Trophoblast cell (in vitro differentiated cells and primary cell): ENCODE measurements at regions not wholly inside any gene's neighbourhood (a gene's known extent, or its start where the extent isn't known, plus 50 kb on each side); places are given as distances from the start of the nearest gene placed in this dataset.

Experiments
- DNase-seq, 2 donors: peaks; one replicate each; pipeline ENCODE4 v3.0.0-alpha.2; 2016
- H2AFZ ChIP-seq: 2 replicates; pipeline ENCODE4 v1.6.1; 2013; ENCODE audit warnings: low read length, moderate library complexity, mild to moderate bottlenecking; ENCODE audit not compliant: insufficient read depth, poor library complexity
- H2AK5ac ChIP-seq: 2 replicates; pipeline ENCODE4 v1.6.1; 2013; ENCODE audit warnings: mild to moderate bottlenecking, low read length
- H2BK120ac ChIP-seq: 2 replicates; pipeline ENCODE4 v1.6.1; 2013; ENCODE audit warnings: low read length, mild to moderate bottlenecking, moderate library complexity; ENCODE audit not compliant: insufficient read depth, poor library complexity
- H2BK12ac ChIP-seq: 2 replicates; pipeline ENCODE4 v1.6.1; 2013; ENCODE audit warnings: mild to moderate bottlenecking, low read length, moderate library complexity
- H2BK5ac ChIP-seq: 2 replicates; pipeline ENCODE4 v1.6.1; 2013; ENCODE audit warnings: low read length, low read depth, moderate library complexity, mild to moderate bottlenecking; ENCODE audit not compliant: poor library complexity
- H3K14ac ChIP-seq: 2 replicates; pipeline ENCODE4 v1.6.1; 2013; ENCODE audit warnings: mild to moderate bottlenecking, low read length
- H3K18ac ChIP-seq: 2 replicates; pipeline ENCODE4 v1.6.1; 2013; ENCODE audit warnings: mild to moderate bottlenecking, low read length
- H3K23ac ChIP-seq: 2 replicates; pipeline ENCODE4 v1.6.1; 2013; ENCODE audit warnings: low read length
- H3K27ac ChIP-seq: 2 replicates; pipeline ENCODE4 v1.5.1; 2013; ENCODE audit warnings: low read depth, mild to moderate bottlenecking, inconsistent platforms, low read length, moderate library complexity
- H3K27me3 ChIP-seq: 2 replicates; pipeline ENCODE4 v1.6.1; 2013; ENCODE audit warnings: inconsistent platforms, mild to moderate bottlenecking, low read length, moderate library complexity; ENCODE audit not compliant: insufficient read depth
- H3K36me3 ChIP-seq, 2 experiments: 1 replicate in 1 of 2; 2 replicates in 1 of 2; pipeline ENCODE4 v1.6.1; 2013; ENCODE audit warnings: low read length in 2 of 2, mild to moderate bottlenecking in 2 of 2, moderate library complexity in 1 of 2; ENCODE audit not compliant: insufficient read depth in 2 of 2, control insufficient read depth in 1 of 2
- H3K4ac ChIP-seq: 2 replicates; pipeline ENCODE4 v1.6.1; 2013; ENCODE audit warnings: low read depth, mild to moderate bottlenecking, low read length, moderate library complexity
- H3K4me1 ChIP-seq, 2 experiments: 1 replicate in 1 of 2; 2 replicates in 1 of 2; pipeline ENCODE4 v1.6.1; 2013; ENCODE audit warnings: low read length in 2 of 2, mild to moderate bottlenecking in 2 of 2, moderate library complexity in 1 of 2; ENCODE audit not compliant: insufficient read depth in 2 of 2, control insufficient read depth in 1 of 2
- H3K4me2 ChIP-seq: 2 replicates; pipeline ENCODE4 v1.6.1; 2013; ENCODE audit warnings: inconsistent platforms, mild to moderate bottlenecking, low read length, moderate library complexity
- H3K4me3 ChIP-seq: 2 replicates; pipeline ENCODE4 v1.5.1; 2013; ENCODE audit warnings: mild to moderate bottlenecking, low read depth, low read length, inconsistent platforms
- H3K79me1 ChIP-seq: one replicate; pipeline ENCODE4 v1.6.1; 2013; ENCODE audit warnings: low read length
- H3K79me2 ChIP-seq: 2 replicates; pipeline ENCODE4 v1.6.1; 2013; ENCODE audit warnings: low read length, mild to moderate bottlenecking; ENCODE audit not compliant: control insufficient read depth, insufficient read depth, poor library complexity
- H3K9ac ChIP-seq: 2 replicates; pipeline ENCODE4 v1.6.1; 2013; ENCODE audit warnings: mild to moderate bottlenecking, low read length
- H3K9me3 ChIP-seq: 2 replicates; pipeline ENCODE4 v1.6.1; 2013; ENCODE audit warnings: low read depth, mild to moderate bottlenecking, control low read depth, inconsistent platforms, low read length; ENCODE audit not compliant: insufficient read depth
- H4K12ac ChIP-seq: 2 replicates; pipeline ENCODE4 v1.6.1; 2013; ENCODE audit warnings: low read depth, mild to moderate bottlenecking, low read length, moderate library complexity
- H4K8ac ChIP-seq: 2 replicates; pipeline ENCODE4 v1.6.1; 2013; ENCODE audit warnings: low read depth, mild to moderate bottlenecking, low read length, moderate library complexity
- H4K91ac ChIP-seq: one replicate; pipeline ENCODE4 v1.6.1; 2013; ENCODE audit warnings: low read depth, mild to moderate bottlenecking, low read length, moderate library complexity
- WGBS: extraction: QIAGEN DNeasy Blood & Tissue Kit; methylation state at CpG from one replicate; pipeline ENCODE4 v1.1.7; 2013; ENCODE audit warnings: missing lambda C conversion rate; ENCODE audit not compliant: insufficient read length, insufficient coverage; ENCODE audit errors: extremely low coverage; 5-methylcytosine and 5-hydroxymethylcytosine counted together

DNA sequence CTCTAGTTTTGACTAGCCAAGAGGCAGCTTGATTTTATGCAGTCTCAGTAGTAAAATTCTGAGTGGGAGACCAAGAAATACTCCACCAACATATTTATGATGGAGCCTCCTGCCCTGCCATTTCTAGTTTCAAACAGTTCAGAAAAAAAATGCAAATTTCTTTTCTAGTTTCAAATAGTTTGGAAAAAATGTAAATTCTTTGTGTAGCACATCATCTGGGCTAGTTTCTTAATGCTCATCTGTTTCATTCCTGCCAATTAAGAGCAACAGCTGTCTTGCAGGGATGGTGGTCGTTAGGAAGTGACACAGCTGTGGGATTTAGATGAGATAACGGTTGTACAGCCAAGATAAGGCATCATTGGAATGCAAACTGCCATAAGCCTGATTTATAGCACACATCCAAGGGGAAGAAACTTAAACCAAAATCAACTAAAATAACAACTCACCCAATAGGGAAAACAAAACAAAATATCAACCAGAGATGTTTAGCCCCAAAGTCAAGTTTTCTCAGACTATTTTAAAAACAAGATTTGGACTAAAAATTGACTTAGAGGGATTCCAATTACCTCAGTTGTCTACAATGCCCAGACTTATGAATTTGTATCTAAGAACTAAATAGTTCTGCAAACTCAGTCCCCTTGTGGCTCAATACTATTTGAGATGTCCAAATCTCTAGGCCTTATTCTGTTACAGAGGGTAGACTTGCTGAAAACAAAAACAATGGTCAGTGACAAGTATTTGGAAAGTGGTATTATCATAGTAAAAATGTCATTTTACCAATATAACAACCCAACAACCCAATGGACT, 291.3 kb upstream of the ATP2B1 start:
- H4K8ac ChIP-seq: no peak overlapping the region
- H3K9ac ChIP-seq: no peak overlapping the region
- peak; percentile 54 to 84 for DNase-seq
- no peak overlapping the region for H3K23ac ChIP-seq
- no peaks in the 10 kb centered on the region for H3K27me3 ChIP-seq
- no peak overlapping the region for H2BK120ac ChIP-seq
- H3K4ac ChIP-seq: no peak overlapping the region
- H2AK5ac ChIP-seq: no peak overlapping the region
- H3K36me3 ChIP-seq: no peaks in the 10 kb centered on the region
- no peak overlapping the region for H2BK12ac ChIP-seq
- no peak overlapping the region for H4K91ac ChIP-seq
- no peaks in the 10 kb centered on the region for H3K79me1 ChIP-seq
- H3K14ac ChIP-seq: no peak overlapping the region
- H2AFZ ChIP-seq: no peak overlapping the region
- H3K4me1 ChIP-seq: peaks cover 0 to 2% of the 10 kb centered on the region in 2 experiments
- peak overlapping the region; percentile 15 for H3K27ac ChIP-seq
- no peak overlapping the region for H3K18ac ChIP-seq
- no peak overlapping the region for H3K4me3 ChIP-seq
- H4K12ac ChIP-seq: no peak overlapping the region
- no peak overlapping the region for H2BK5ac ChIP-seq
- no peaks in the 10 kb centered on the region for H3K79me2 ChIP-seq
- H3K4me2 ChIP-seq: no peak overlapping the region
- no peaks in the 10 kb centered on the region for H3K9me3 ChIP-seq
- no CpG with 5 or more reads among the region's 2 CpGs for WGBS

DNA sequence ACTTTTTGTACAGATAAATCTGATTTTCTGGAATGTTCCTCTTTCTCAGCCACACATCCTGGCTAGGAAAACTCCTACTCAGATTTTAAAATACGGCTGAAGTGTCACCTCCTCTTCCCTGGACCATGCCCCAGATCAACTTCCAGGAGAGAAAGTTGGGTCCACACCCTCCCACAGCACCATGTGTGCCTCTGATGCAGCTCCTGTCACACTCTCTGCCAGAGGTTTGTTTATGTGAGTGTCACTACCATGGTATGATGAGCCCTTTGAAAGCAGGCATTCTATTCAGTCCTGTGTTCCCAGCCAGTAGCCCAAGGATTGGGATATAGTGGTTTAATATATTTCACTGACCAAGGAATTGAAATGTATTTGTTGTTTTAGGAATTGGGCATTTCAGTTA, 287.2 kb upstream of the ATP2B1 start:
- Histone ChIP-seq H3K79me1 (no peaks in the 10 kb centered on the region), H4K8ac (no peak overlapping the region), H3K23ac (no peak overlapping the region), H3K9ac (no peak overlapping the region), H2AK5ac (no peak overlapping the region), H3K36me3 (no peaks in the 10 kb centered on the region), H2BK12ac (no peak overlapping the region), H3K4me1 (peaks cover 0 to 2% of the 10 kb centered on the region in 2 experiments), H3K79me2 (no peaks in the 10 kb centered on the region), H3K4me3 (no peak overlapping the region), H2BK5ac (no peak overlapping the region), H3K4me2 (no peak overlapping the region), H4K12ac (no peak overlapping the region), H3K27me3 (no peaks in the 10 kb centered on the region), H3K4ac (no peak overlapping the region), H3K9me3 (no peaks in the 10 kb centered on the region), H3K14ac (no peak overlapping the region), H2BK120ac (no peak overlapping the region), H3K27ac (no peak overlapping the region), H3K18ac (no peak overlapping the region), H4K91ac (no peak overlapping the region), H2AFZ (no peak overlapping the region)
- WGBS: no CpG with 5 or more reads among the region's 1 CpG
- DNase-seq: no peak

DNA sequence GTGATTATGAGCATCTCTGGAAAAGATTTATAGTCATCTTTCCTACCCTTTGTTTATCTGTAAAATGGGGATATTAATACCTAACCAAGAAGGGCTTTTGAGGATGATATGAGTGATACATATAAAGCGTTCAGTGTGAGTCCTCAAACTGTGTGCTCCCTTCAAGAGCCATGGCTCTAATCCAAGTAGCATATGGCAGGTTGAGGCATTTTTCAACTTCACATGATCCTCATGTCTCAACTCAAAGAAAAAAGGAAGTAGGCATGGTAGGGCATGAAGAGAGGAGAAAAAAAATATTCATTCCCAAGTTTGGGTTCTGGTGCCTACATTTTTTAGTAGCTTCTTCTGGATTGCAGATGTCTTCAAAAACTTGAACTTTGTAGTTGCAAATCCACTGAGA, 286.3 kb upstream of the ATP2B1 start:
- no CpG with 5 or more reads among the region's 1 CpG for WGBS
- H2AFZ ChIP-seq: no peak overlapping the region
- no peak overlapping the region for H3K23ac ChIP-seq
- no peak overlapping the region for H4K8ac ChIP-seq
- no peaks in the 10 kb centered on the region for H3K9me3 ChIP-seq
- H3K79me2 ChIP-seq: no peaks in the 10 kb centered on the region
- no peaks in the 10 kb centered on the region for H3K36me3 ChIP-seq
- peaks cover 0 to 2% of the 10 kb centered on the region in 2 experiments for H3K4me1 ChIP-seq
- H4K12ac ChIP-seq: no peak overlapping the region
- H2AK5ac ChIP-seq: no peak overlapping the region
- H2BK5ac ChIP-seq: no peak overlapping the region
- no peak for DNase-seq
- H3K27me3 ChIP-seq: no peaks in the 10 kb centered on the region
- H3K18ac ChIP-seq: no peak overlapping the region
- H2BK120ac ChIP-seq: no peak overlapping the region
- H2BK12ac ChIP-seq: no peak overlapping the region
- H3K79me1 ChIP-seq: no peaks in the 10 kb centered on the region
- H3K27ac ChIP-seq: no peak overlapping the region
- H3K9ac ChIP-seq: no peak overlapping the region
- no peak overlapping the region for H3K4me3 ChIP-seq
- no peak overlapping the region for H3K4ac ChIP-seq
- H3K4me2 ChIP-seq: no peak overlapping the region
- no peak overlapping the region for H3K14ac ChIP-seq
- H4K91ac ChIP-seq: no peak overlapping the region

DNA sequence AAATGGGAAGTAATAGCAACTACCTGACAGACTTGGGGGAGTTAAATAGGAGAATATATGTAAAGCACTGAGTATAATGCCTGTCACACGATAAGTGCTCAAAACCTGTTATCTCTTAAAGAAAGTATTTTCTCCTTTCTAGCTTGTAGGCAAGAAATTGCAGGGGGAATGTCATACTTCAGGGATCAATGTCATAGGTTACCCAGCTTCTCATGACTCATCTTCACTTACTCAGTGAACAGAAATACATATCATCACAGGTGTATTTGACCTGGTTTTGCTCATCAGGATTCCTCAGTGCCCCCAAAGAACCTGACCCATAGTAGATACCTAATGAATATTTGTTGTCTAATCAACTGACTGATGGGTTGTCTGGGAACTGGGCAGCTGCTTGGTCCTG, 285.0 kb upstream of the ATP2B1 start:
- WGBS: no CpG with 5 or more reads among the region's 1 CpG
- Histone ChIP-seq H3K4ac (no peak overlapping the region), H3K36me3 (no peaks in the 10 kb centered on the region), H3K27me3 (no peaks in the 10 kb centered on the region), H3K79me2 (no peaks in the 10 kb centered on the region), H4K12ac (no peak overlapping the region), H4K8ac (no peak overlapping the region), H3K23ac (no peak overlapping the region), H3K4me2 (no peak overlapping the region), H3K9me3 (no peaks in the 10 kb centered on the region), H3K79me1 (no peaks in the 10 kb centered on the region), H3K4me1 (no peaks in the 10 kb centered on the region), H2AK5ac (no peak overlapping the region), H2BK12ac (no peak overlapping the region), H3K27ac (no peak overlapping the region), H3K9ac (no peak overlapping the region), H3K14ac (no peak overlapping the region), H3K4me3 (no peak overlapping the region), H2AFZ (no peak overlapping the region), H3K18ac (no peak overlapping the region), H2BK5ac (no peak overlapping the region), H2BK120ac (no peak overlapping the region), H4K91ac (no peak overlapping the region)
- DNase-seq: peak in 1 of 2 donors; percentile 63
